ENCODE measurements at regions not wholly inside any gene's neighbourhood (a gene's known extent, or its start where the extent isn't known, plus 50 kb on each side); places are given as distances from the start of the nearest gene placed in this dataset.

- no peak for TF ChIP-seq CTCF (IDR thresholded peaks at IDR 0.05)
- TF ChIP-seq ZFX (IDR thresholded peaks at IDR 0.05; ENCODE audit: borderline replicate concordance): no peak
Measured at GRCh38 chr14:41489315-41489972, 117.2 kb upstream of the LRFN5 start.

Data from 22Rv1 (cell line).